Inflammatory macrophage treated with lipopolysaccharide for 4 hours (primary cell): ENCODE measurements at regions not wholly inside any gene's neighbourhood (a gene's known extent, or its start where the extent isn't known, plus 50 kb on each side); places are given as distances from the start of the nearest gene placed in this dataset.

Experiments
- DNase-seq: peaks from one replicate; pipeline ENCODE4 v3.0.0-alpha.2; 2020

- DNase-seq: no peak
Observed at GRCh38 chr9:129276486-129277230, 98.6 kb upstream of the IER5L start.

GRCh38 chr9:129275626-129276247 is 97.7 kb upstream of the IER5L start:
- no peak for DNase-seq

GRCh38 chr9:129273941-129274684 is 96.1 kb upstream of the IER5L start:
- no peak for DNase-seq

DNA sequence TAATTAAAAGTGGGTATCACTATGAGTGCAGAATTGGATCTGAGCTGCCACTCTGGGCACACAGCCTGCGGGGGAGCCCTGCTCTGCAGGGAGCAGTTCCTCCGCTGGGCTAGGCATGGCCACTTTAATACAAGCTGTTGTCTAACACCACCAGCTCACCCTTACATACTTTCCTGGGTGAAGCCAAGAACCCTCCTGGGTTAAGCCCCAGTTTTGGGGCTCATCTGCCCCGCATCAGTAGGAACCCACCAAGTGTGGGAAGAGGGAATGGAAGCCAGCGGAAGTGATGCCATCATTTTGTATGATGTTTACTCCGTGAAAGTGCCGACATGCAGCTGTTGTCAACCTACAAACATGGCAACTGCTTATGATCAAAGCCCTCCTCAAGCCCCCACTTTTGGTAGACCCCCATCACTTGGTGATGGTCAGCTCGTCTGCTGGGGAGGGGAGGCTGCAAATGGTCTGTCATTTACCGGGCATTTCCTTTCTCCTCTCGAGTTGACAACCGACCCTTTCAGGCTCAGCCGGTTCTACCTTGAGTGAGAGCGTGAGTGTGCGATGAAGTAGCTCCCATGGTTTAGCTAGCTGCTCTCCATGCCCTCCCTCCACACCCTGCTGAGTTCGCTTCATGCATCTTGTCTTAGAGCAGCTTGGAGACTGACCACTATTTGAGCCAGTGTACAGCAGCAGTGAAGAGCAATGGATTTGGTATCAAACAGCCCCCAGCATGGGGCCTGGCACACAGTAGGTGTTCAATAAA is 95.3 kb upstream of the IER5L start:
- DNase-seq: no peak

DNA sequence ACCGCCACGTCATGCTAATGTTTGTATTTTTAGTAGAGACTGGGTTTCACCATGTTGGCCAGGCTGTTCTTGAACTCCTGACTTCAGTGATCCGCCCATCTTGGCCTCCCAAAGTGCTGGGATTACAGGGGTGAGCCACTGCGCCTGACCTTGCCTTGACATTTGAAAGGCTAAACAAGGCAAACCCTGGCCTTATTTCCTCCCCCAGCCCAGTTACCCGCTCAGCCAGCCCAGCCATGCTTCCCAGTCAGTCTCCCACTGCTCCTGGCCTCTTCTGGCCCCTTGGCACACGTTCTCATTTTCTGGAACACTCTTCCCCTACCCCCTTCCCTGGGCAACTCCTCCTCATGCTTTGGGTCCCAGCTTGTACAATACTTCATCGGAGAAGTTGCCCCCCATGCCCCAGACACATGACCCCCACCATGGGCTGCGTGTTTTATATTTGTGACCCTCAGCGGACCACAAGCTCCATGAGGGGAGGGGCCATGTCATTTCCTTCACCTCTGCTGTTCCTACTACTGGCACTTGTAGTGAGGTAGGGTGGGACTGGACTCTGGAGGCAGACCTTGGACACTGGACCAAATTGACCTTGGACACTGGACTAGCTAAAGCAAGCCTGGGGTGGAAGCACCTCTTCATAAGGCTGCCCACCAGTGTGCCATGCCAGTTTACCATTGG is 94.4 kb upstream of the IER5L start:
- no peak for DNase-seq

DNA sequence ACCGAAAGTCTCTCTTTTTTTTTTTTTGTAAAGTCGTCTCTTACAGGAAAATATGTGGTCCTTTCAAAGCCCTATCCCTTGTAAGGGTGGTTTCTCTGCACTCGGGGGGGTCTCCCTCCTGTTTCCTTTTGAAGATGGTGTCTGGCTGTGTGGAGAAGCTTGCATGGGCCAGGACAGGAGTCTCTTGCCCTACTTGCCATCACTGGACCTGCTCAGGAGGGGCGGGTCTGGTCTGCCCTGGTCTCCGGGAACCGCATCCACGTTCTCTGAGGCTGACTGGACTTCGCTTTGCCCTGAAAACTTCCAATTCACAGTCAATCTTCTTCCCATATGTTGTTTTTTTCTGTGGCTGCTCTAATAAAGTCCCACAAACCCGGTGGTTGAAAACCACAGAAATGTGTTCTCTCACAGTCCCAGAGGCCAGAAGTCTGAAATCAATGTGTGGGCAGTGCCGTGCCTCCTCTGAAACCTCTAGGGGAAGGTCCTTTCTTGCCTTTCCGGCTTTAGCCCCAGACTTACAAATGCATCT is 92.9 kb upstream of the IER5L start:
- peak; percentile 60 for DNase-seq

GRCh38 chr9:129270205-129270604 is 92.1 kb upstream of the IER5L start:
- no peak for DNase-seq

DNA sequence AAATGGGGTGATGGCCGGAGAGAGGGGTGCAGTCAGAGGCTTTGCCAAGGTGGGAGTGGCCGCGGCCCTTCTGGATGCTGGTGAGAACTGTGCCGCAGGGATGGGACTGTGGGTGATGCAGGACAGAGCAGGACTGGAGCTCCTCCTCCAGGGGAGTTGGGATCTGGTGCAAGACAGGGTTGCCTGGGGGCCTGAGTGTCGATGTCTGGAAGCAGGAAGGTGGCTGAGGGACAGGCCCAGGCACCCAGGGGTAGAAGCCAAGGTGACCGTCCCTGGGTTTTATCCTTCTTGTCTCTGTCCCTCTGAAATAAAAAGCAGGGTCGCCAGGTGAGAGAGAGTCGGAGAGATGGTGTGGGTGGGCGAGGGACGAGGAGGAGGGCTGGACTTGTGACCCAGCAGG is 89.1 kb upstream of the IER5L start:
- no peak for DNase-seq

DNA sequence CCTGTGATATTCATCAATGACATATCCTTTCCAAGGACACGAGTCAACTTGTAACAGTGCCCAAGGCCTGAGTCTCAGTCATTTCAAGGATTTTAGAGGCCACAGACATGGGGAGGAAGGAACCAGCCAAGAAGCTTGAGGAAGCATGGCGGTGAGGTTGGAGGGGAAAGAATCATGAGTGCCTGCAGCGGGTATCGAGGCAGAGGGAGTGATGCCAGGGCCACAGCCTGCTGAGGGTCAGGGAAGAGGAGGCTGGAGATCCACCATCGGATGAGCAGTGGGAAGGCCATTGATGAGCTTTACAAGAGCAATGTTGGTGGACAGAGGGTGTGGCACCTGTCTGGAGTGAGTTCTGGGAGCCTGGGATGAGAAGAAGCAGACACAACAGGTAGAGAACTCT is 88.5 kb upstream of the IER5L start:
- no peak for DNase-seq

DNA sequence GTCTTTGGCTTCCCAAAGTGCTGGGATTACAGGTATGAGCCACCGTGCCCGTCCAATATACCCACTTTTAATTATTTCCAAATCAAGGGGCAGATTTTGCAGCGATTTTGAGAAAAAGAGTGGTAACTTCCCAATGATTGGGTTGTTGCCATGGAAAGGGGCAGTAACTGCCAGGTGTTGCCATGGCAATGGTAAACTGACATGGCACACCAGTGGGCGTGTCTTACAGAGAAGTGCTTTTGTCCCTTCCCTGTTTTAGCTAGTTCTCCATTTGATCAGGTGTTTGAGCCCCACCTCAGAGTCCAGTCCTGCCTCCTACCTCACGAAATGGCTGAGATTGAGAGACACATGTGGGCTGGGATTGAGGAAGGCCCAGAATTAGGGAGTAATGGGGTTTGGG is 86.3 kb upstream of the IER5L start:
- peak; percentile 30 for DNase-seq

DNA sequence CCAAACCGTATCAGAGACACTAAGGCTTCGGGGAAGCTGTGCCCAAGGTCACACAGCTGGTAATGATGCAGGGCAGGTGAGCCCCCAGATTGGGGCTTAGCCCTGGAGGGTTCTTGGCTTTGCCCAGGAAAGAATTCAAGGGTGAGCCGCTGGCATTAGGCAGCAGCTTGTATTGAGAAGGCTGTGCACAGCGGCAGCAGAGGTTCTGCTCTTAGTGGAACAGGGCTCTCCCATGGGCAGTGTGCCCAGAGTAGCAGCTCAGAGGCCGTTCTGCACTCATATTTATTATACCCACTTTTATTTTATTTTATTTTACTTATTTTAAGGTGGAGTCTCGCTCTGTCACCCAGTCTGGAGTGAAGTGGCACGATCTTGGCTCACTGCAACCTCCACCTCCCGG is 85.8 kb upstream of the IER5L start:
- no peak for DNase-seq

DNA sequence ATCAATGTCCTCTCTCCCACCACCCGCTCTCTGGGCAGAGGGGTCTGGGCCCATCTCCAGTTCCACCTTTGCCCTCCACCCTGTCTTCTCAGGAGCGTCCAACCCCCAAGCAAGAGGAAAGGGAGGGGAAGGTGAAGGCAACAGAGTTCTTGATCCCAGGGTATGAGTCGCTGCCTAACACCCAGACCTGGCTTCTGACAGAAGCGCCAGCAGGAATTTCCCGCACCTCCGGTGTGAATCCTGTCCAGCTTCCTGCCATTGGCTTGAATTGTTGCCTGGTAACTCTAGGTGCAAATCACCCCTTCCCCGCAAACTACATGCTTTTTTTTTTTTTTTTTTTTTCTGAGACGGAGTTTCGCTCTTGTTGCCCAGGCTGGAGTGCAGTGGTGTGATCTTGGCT is 84.2 kb upstream of the IER5L start:
- no peak for DNase-seq

DNA sequence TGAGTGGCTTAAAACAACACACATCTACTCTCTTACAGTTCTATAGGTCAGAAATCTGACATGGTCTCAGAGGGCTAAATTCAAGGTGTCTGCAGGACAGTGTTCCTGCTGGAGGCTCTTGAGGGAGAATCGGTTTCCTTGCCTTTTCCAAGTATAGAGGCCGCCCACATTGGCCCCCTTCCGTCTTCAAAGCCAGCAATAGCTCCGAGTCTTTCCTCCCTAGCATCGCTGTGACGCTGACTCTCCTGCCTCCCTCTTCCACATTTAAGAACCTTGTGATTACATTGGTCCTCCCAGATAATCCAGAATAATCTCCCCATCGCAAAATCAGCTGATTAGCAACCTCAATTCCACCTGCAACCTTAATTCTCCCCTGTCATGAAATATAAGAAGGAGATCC is 81.3 kb upstream of the IER5L start:
- DNase-seq: no peak

DNA sequence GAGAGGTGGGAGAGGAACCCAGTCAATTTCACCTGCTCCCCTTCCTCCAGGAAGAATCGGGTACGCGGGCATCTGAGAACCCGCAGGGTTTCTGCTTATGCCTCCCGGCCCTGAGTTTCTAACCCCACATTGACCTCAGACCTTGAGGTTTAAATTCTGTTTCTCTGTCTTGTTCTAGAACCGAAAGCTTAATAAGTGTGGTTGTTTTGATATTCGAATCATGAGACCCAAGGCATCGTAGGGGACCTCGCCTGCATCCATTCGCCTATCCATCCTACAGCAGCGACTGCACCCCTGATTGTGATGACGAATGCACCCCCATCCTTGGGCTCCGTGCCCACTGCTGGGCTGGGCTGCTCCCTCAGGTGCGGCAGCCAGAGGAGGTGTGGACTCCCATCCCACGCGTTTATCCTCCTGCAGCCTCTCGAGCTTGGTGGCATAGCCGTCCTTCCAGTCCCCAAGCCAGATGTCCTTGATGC is 80.8 kb upstream of the IER5L start:
- no peak for DNase-seq

- peak; percentile 87 for DNase-seq
Observed at GRCh38 chr9:129258124-129258822, 80.2 kb upstream of the IER5L start.

- DNase-seq: no peak
Observed at GRCh38 chr9:129256959-129257713, 79.1 kb upstream of the IER5L start.

DNA sequence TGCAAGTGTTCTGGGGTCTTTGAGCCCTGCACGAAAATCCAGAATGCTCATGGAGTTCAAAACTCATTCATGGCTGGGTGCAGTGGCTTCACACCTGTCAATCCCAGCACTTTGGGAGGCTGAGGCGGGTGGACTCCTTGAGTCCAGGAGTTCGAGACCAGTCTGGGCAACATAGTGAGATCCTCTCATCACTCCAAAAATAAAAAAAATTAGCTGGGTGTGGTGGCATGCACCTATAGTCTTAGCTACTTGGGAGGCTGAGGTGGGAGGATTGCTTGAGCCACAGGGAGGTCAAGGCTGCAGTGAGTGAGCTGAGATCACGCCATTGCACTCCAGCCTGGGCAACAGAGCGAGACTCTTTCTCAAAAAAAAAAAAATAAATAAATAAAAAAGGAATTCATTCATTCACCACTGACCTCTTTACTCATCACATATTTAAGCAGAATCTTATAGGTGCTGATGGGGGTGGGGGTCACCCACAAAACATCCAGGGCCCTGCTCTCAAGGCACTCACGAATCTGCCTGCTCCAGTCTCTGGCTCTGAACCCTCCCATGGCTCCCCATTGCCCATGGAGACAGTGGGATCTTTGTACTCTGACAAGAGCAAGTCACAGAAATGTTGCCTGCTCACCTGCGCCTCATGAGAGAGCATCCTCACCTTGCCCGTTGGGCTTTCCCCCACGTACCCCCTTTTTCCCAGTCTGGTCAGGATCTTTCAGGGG is 76.7 kb upstream of the IER5L start:
- DNase-seq: no peak

DNA sequence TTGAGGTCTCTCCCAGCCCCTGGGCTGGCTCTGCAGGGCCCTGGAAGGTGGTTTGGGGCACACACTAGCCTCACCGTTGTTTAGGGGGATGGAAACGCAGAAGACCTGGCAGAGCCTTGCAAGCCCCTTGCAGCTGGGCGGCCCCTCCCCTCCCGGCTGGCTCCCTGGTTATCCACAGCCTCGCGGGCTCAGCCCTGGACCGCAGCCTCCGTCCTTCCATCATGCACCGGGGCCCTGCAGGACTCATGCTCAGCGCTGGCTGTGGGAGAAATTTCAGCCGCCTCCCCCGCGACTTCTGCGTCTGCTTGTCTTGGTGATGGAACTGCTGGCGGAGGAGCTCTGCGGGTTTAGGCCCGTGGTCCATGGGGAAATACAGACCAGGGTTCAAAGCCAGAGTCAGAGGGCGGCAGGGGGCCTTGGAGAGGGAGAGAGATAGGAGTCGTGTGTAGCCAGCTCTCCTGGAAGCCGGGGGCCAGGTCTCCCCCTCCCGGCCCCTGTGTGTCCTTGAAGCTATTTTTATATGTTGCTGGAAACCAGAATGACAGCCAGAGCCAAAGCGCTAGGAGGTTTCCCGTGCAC is 75.8 kb upstream of the IER5L start:
- DNase-seq: no peak

- DNase-seq: no peak
Observed at GRCh38 chr9:129252937-129253802, 75.1 kb upstream of the IER5L start.
